Right lobe of liver (tissue), 6 donors: ENCODE measurements at regions not wholly inside any gene's neighbourhood (a gene's known extent, or its start where the extent isn't known, plus 50 kb on each side); places are given as distances from the start of the nearest gene placed in this dataset.
"Not testable (repeated sequence)": the region's sequence is repeated elsewhere in the genome, so short reads cannot be mapped to it uniquely, and the experiment has no call there.

Experiments
- ATAC-seq, 4 donors: fragments of 200-7000 bp; cut with Tn5 transposase; one replicate each; pipeline ENCODE4 v1.9.1; 2020; ENCODE audit warnings: mild to moderate bottlenecking in 4 of 4, moderate library complexity in 4 of 4
- DNase-seq, 3 donors: peaks; one replicate each; pipeline ENCODE4 v3.0.0-alpha.2; 2020
- H3K27ac ChIP-seq, 3 donors: fragments of 200-600 bp; one replicate each; pipeline ENCODE4 v1.8.0; 2022
- H3K27me3 ChIP-seq, 2 donors: fragments of 200-600 bp; one replicate each; pipeline ENCODE4 v1.8.0; 2022
- H3K36me3 ChIP-seq, 4 donors: fragments of 200-600 bp; sonication (generic) in 1 of 4; one replicate each; pipeline versions ENCODE4 v1.5.1 to v1.8.0; 2017 to 2022; ENCODE audit warnings: control low read depth in 1 of 4
- H3K4me1 ChIP-seq, 4 donors: fragments of 200-600 bp; sonication (generic) in 1 of 4; one replicate each; pipeline versions ENCODE4 v1.5.1 to v1.8.0; 2017 to 2022; ENCODE audit warnings: control low read depth in 1 of 4
- H3K4me3 ChIP-seq, 3 donors: fragments of 200-600 bp; one replicate each; pipeline ENCODE4 v1.8.0; 2022
- H3K9me3 ChIP-seq, 4 donors: fragments of 200-600 bp; sonication (generic) in 1 of 4; one replicate each; pipeline versions ENCODE4 v1.5.1 to v1.8.0; 2017 to 2022; ENCODE audit warnings: control low read depth in 1 of 4
- WGBS: methylation state at CpG from one replicate; pipeline ENCODE4 v1.1.6; 2018; ENCODE audit warnings: low coverage, low lambda C conversion rate; ENCODE audit not compliant: insufficient coverage; ENCODE audit errors: missing lambda C conversion rate; 5-methylcytosine and 5-hydroxymethylcytosine counted together
- intact Hi-C, 2 donors: fragments of 100-400 bp; cut with DNase I; formaldehyde crosslinking; loops; one replicate each; pipeline versions ENCODE4 v1.11.2 to v1.14.1; 2022
- donor health status: DM: no; HTN: yes; CAD: no.
- donor health status: DM: no; HTN: no; CAD: no.
- donor health status: DM: no; HTN: no; CAD: no.
- donor health status: DM: no; HTN: yes; CAD: no.
- donor health status: DM: no; HTN: yes; CAD: no.

DNA sequence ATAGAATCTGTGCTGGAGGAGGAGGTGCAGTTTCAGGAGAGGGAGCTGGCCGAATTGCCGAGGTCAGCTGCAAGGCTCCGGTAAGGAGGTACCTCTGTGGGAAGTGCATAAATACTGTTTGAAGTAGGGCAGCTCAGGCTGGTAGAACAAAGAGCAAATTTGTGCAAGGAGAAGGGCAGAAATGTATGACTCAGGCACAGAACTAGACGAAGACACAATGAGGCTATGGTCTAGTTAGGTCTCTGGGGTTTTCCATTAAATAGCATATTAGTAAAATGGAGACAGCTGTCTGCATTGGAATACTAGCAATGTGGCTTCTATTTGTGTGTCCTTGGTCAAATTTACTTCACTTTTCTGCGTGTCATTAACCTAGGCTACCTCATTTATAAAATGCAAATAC lies 74.5 kb downstream of the PPIAL4C start:
- no CpG with 5 or more reads among the region's 5 CpGs for WGBS

DNA sequence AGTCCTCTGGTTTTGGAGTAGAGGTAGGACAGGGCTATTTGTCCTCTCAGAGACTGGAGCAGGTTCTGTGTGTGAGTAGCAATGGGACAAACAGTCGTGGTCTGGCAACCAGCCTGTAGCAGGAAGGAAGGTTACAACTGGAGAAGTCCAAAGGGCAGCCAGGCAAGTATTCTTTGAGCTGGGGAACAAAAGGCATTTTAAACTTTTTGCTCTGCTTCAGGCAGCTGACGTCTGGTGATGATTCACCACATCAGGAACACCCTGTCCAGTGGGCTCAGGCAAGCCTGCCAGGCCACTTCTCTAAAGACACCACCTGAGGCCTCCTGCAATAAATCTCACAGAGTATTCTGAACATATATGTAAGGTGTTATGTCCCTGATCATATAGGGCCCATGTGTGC lies 81.0 kb downstream of the PPIAL4C start:
- intact Hi-C loops, H3K36me3 ChIP-seq, DNase-seq, H3K4me1 ChIP-seq, H3K4me3 ChIP-seq, H3K9me3 ChIP-seq, H3K27me3 ChIP-seq: not testable (repeated sequence)
- H3K27ac ChIP-seq = peak overlapping the region in 2 of 3 donors; percentile 63 to 74
- ATAC-seq = peak; percentile 90 to 91 (median 90)
- WGBS = no CpG with 5 or more reads among the region's 2 CpGs

More for the DNA sequence above, 74.5 kb downstream of the PPIAL4C start:
- H3K27ac ChIP-seq, H3K4me1 ChIP-seq, H3K9me3 ChIP-seq, H3K4me3 ChIP-seq, H3K27me3 ChIP-seq, intact Hi-C loops, DNase-seq, ATAC-seq, H3K36me3 ChIP-seq: not testable (repeated sequence)

DNA sequence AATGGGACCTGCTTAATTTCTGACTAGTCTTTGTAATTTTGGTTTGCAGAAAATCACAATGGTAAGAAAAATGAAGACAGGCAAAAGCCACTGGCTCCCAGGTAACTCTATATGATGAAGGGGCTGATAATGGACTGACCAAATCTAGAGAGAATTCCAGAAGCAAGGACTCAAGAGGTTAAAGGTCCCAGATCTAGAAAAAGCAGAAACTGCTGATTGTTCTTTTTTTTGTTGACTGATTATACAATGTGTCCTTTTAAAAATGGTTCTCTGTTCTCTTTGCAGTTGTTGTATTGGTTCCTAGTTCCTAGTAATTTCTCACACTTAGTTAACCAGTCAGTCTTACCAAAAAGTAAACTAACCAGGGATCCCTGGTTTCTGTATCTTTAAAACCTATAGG lies 81.4 kb downstream of the PPIAL4C start:
- H3K27me3 ChIP-seq, intact Hi-C loops, H3K36me3 ChIP-seq, DNase-seq, H3K9me3 ChIP-seq, H3K4me1 ChIP-seq, H3K4me3 ChIP-seq: not testable (repeated sequence)
- H3K27ac ChIP-seq = peak overlapping the region in 2 of 3 donors; percentile 63 to 74
- ATAC-seq = peak; percentile 17 to 50 (median 31)

DNA sequence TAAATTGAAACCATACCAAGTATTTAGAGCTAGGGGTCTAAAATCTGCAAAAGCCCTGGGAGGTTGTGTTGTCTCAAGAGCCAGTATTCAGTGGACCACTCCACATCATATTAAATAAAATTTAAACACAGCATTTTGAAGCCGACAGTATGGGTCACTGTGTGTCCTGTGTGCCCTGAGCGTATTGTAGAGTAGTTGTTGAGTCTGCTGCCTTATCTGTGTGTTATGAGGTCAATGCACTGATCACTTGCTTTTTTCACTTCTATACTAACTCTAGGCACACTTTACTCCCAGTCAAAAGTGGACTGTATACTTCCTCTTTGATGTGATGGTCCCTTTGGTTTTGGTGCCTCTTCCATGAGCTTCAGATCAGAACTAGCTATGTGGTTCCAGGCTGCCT lies 81.9 kb downstream of the PPIAL4C start:
- intact Hi-C loops, DNase-seq, H3K4me1 ChIP-seq, H3K9me3 ChIP-seq, H3K27me3 ChIP-seq, H3K4me3 ChIP-seq, H3K36me3 ChIP-seq: not testable (repeated sequence)
- WGBS = 57% methylated on average over 2 of the region's 2 CpGs
- peak overlapping the region in 2 of 3 donors; percentile 63 to 74 for H3K27ac ChIP-seq
- ATAC-seq = peak; percentile 60 to 74 (median 69)

DNA sequence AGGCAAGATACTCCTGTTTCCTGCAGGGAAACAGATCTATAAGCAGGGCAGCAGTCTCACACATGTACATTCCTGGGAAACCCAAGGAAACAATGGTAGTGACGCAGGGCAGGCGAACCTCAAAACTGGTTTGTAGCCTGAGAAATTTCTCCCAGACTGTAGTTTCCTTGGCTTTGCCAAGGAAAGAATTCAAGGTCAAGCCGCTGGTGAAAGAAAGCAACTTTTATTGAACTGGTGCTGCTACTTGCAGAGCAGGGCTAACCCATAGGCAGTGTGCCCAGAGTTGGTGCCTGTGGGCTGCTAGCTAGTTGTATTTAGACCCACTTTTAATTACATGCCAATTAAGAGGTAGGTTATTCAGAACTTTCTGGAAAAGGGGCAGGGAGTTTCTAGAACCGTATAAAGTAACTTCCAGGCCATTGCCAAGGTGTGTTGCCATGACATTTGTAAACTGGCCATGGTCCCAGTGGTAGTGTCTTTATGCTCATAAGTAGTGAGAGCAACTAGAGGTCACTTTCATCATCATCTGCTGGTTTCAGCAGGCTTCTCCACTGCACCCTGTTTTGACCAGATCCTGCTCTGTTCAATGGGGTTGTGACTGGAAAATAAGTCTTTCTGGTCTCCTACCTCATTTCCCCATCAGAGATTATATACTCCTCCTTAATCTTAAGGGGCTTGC lies 89.7 kb downstream of the PPIAL4C start:
- ATAC-seq = peak; percentile 67 to 78 (median 72)
- DNase-seq, H3K9me3 ChIP-seq, H3K4me1 ChIP-seq, intact Hi-C loops, H3K4me3 ChIP-seq, H3K36me3 ChIP-seq, H3K27me3 ChIP-seq, H3K27ac ChIP-seq: not testable (repeated sequence)
- no CpG with 5 or more reads among the region's 4 CpGs for WGBS

DNA sequence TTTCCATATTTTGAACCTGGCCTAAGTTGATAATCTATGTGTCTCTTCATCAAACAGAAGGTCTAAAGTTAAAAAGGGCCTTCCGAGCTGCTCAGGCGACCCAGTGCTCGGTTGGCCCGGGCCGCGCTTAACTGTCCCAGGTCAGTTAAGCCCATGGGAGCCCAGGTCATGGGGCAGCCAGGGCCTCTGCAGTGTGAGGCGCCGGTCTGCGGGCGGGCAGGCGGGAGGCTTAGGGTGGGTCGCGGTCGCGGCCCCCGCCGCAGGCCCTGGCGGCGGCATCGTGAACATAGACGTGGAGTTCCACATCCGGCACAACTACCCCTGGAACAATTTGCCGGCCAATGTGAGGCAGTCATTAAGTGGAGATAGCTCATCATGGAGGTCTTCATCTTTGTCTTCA lies 91.3 kb downstream of the PPIAL4C start:
- H3K27ac ChIP-seq, H3K27me3 ChIP-seq, H3K9me3 ChIP-seq, H3K4me1 ChIP-seq, H3K36me3 ChIP-seq, intact Hi-C loops, H3K4me3 ChIP-seq, DNase-seq: not testable (repeated sequence)
- peak in 1 of 4 donors; percentile 34 for ATAC-seq
- WGBS = no CpG with 5 or more reads among the region's 23 CpGs

DNA sequence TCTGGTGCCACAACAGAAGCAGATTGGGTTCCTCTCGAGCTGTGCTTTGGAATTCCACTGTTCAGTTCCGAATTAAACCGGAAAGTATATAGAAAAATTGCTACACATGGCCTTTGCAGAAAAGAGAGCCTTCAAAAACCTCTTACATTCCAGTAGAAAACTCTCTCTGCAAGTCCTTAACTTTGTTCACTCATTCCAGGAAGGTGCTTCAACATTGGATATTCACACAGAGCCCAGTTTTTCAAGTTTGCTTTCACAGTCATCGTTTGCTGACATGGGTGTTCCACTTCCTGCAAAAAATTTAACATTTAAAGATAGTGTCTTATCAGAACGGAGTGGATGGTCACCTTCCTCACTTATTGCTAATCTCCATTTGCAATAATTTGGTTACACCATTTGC lies 93.7 kb downstream of the PPIAL4C start:
- H3K4me3 ChIP-seq, ATAC-seq, H3K4me1 ChIP-seq, H3K27me3 ChIP-seq, H3K9me3 ChIP-seq, intact Hi-C loops, H3K36me3 ChIP-seq, DNase-seq, H3K27ac ChIP-seq: not testable (repeated sequence)
- 68% methylated on average over 2 of the region's 5 CpGs for WGBS

DNA sequence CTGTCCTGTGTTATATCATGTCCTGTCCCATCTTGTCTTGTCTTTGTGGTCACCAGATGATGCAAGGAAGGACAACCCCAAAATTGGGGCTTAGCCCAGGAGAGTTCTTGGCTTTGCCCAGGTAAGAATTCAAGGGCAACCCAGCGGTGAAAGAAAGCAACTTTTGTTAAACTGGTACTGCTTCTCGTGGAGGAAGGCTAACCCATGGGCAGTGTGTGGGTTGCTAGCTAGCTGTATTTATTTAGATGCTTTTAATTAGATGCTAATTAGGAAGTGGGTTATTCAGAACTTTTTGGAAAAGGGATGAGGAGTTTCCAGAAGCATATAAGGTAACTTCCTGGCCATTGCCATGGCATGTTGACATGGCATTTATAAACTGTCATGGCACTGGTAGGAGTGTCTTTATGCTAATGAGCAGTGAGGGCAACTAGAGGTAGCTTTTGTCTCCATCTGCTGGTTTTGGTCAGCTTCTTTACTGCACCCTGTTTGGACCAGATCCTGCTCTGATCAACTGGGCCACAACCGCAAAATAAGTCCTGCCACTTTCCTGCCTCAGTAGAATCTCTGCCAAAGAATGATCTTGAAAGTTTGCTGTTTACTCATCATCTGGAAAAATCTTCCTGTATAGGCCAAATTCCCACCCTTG lies 95.8 kb upstream of the FCGR1A start:
- DNase-seq, H3K27ac ChIP-seq, H3K36me3 ChIP-seq, H3K9me3 ChIP-seq, H3K27me3 ChIP-seq, intact Hi-C loops, H3K4me1 ChIP-seq, H3K4me3 ChIP-seq: not testable (repeated sequence)
- WGBS = no CpG with 5 or more reads among the region's 3 CpGs
- peak; percentile 94 to 99 (median 96) for ATAC-seq

DNA sequence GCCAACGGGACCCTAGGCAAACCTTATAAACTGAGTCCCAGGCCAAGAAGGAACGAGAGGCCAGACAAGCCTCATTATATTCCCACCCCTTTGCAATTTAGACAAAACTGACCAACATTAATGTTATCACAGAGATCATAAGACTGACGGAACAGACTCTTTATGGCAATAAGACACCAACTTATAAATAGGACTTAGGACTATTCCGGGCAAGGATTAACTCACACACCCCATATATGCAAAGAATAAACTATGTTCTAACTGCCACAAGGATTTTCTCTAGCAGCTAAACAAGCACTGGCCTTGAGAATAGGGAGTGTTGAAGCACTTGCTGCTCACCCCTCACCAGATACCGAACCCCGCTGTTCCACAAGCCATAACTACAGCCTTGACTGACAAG lies 91.1 kb upstream of the FCGR1A start:
- intact Hi-C loops, H3K36me3 ChIP-seq, H3K9me3 ChIP-seq, ATAC-seq, H3K27me3 ChIP-seq, H3K4me1 ChIP-seq, DNase-seq, H3K4me3 ChIP-seq, H3K27ac ChIP-seq: not testable (repeated sequence)
- 78% methylated on average over 2 of the region's 6 CpGs for WGBS

DNA sequence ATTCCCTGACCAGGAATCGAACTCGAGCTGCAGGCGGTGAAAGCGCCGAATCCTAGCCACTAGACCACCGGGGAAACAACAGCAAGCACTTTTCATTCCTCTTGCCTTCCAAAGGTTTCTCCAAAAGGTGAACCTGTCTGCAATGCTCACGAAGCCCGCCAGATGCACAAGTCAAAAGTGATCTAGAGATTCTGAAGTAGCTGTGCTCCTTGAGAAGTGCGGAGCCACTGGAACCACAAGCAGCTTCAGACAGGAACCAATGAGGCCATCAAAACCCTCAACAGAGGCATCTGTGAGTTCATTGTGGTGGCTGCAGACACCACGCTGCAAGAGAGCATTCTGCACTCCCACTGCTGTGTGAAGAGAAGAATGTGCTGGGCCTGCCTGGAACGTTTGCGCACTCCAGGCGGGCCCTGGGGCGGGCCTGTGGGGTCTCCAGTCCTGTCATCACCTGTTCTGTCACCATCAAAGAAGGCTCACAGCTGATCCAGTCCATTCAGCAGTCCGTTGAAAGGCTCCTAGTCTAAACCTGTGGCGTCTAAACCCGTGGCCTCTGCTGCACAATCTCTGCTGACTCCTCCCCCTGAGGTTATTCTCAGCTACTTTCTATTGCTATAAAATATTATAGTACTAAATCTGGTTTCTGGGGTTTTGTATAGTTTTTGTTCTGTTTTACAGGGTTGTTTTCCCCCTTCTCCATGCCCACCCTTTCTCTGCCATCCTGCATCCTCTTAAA lies 89.5 kb upstream of the FCGR1A start:
- H3K36me3 ChIP-seq, H3K27me3 ChIP-seq, H3K27ac ChIP-seq, H3K9me3 ChIP-seq, H3K4me1 ChIP-seq, H3K4me3 ChIP-seq, DNase-seq, intact Hi-C loops: not testable (repeated sequence)
- 57% methylated on average over 3 of the region's 17 CpGs for WGBS
- peak in 2 of 4 donors; percentile 11 to 38 for ATAC-seq

DNA sequence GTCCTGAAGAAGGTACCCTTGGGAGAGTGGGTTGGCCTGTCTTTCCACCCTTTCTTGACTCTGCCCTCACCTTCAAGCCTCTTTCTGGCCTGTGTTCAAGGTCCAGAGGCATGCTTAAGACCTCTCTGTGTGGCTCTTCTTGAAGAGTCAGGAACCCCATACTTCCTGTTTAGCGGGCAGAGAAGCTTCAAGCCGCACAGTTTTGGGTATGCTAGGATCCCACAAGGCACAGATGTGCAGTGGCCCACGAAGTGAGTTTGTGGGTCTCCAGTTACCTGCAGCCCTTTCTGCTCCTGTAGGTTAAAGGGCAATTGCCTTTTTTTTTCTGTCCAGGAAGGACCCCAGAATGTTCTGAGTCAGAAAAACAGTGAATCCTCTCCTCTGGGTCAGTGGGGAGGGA lies 87.4 kb upstream of the FCGR1A start:
- H3K9me3 ChIP-seq, ATAC-seq, intact Hi-C loops, DNase-seq, H3K36me3 ChIP-seq, H3K27me3 ChIP-seq, H3K4me3 ChIP-seq, H3K27ac ChIP-seq, H3K4me1 ChIP-seq: not testable (repeated sequence)
- 31% methylated on average over 3 of the region's 3 CpGs for WGBS
